WTC11 (cell line): ENCODE measurements at regions not wholly inside any gene's neighbourhood (a gene's known extent, or its start where the extent isn't known, plus 50 kb on each side); places are given as distances from the start of the nearest gene placed in this dataset.

Experiments
- ATAC-seq: fragments of 200-7000 bp; cut with Tn5 transposase; 2 replicates; pipeline ENCODE4 v1.10.0; 2021; ENCODE audit warnings: mild to moderate bottlenecking, moderate library complexity
- CTCF ChIA-PET: fragments of 300-600 bp; sonication (Branson Sonifier 250); formaldehyde crosslinking; loops from one replicate; lab custom pipeline; 2021; ENCODE audit warnings: antibody characterized with exemption; lab: Charles Lee
- POLR2A ChIA-PET: fragments of 350-600 bp; sonication (Branson Sonifier 250); formaldehyde crosslinking; loops from one replicate; lab custom pipeline; 2021; ENCODE audit warnings: antibody characterized with exemption; lab: Charles Lee
- DNase-seq: peaks from one replicate; pipeline ENCODE4 v3.0.0; 2021; ENCODE audit warnings: low spot score
- H3K27ac Mint-ChIP-seq: 2 replicates; pipeline ENCODE4 v1.8.0; 2021; ENCODE audit warnings: mixed read lengths
- H3K27me3 Mint-ChIP-seq: 2 replicates; pipeline ENCODE4 v1.8.0; 2021; ENCODE audit warnings: low read depth, mild to moderate bottlenecking, moderate library complexity, mixed read lengths
- H3K36me3 Mint-ChIP-seq: 2 replicates; pipeline ENCODE4 v1.8.0; 2021; ENCODE audit warnings: mixed read lengths
- H3K4me1 Mint-ChIP-seq: 2 replicates; pipeline ENCODE4 v1.8.0; 2022; ENCODE audit warnings: mixed read lengths
- H3K4me3 Mint-ChIP-seq: 2 replicates; pipeline ENCODE4 v1.8.0; 2021; ENCODE audit warnings: mild to moderate bottlenecking, moderate library complexity, mixed read lengths
- H3K9me3 Mint-ChIP-seq: 2 replicates; pipeline ENCODE4 v1.8.0; 2021; ENCODE audit warnings: mixed read lengths
- ESRRA ChIP-seq: sonication (generic); formaldehyde crosslinking; IDR thresholded peaks from 2 replicates; pipeline ENCODE4 v1.8.1; 2022; ENCODE audit warnings: mild to moderate bottlenecking, missing genetic modification reagents, borderline replicate concordance
- FOXP1 ChIP-seq: sonication (generic); formaldehyde crosslinking; IDR thresholded peaks from 2 replicates; pipeline ENCODE4 v1.8.0; 2022; ENCODE audit warnings: missing genetic modification reagents, mild to moderate bottlenecking, moderate library complexity, borderline replicate concordance
- HMGA2 ChIP-seq: fragments of 250-450 bp; sonication (Bioruptor Pico); IDR thresholded peaks from 2 replicates; pipeline ENCODE4 v1.4.0; 2021; ENCODE audit warnings: mild to moderate bottlenecking, moderate library complexity
- JAZF1 ChIP-seq: fragments of 250-450 bp; sonication (Bioruptor Pico); IDR thresholded peaks from 2 replicates; pipeline ENCODE4 v1.9.0; 2021; ENCODE audit warnings: moderate library complexity, mild to moderate bottlenecking, inconsistent platforms
- JUN ChIP-seq: sonication (generic); formaldehyde crosslinking; IDR thresholded peaks from 2 replicates; pipeline ENCODE4 v1.8.0; 2023; ENCODE audit warnings: mild to moderate bottlenecking, missing genetic modification reagents
- NFATC4 ChIP-seq: fragments of 250-450 bp; sonication (Bioruptor Pico); IDR thresholded peaks from 2 replicates; pipeline ENCODE4 v1.9.0; 2021; ENCODE audit warnings: mild to moderate bottlenecking
- NR2C2 ChIP-seq: sonication (generic); formaldehyde crosslinking; IDR thresholded peaks from 2 replicates; pipeline ENCODE4 v1.8.0; 2022; ENCODE audit warnings: mild to moderate bottlenecking, missing genetic modification reagents
- OVOL2 ChIP-seq: fragments of 250-450 bp; sonication (Bioruptor Pico); IDR thresholded peaks from 2 replicates; pipeline ENCODE4 v1.9.0; 2021; ENCODE audit warnings: mild to moderate bottlenecking, borderline replicate concordance
- RELA ChIP-seq: sonication (generic); formaldehyde crosslinking; IDR thresholded peaks from 2 replicates; pipeline ENCODE4 v1.8.1; 2022; ENCODE audit warnings: missing genetic modification reagents, mild to moderate bottlenecking, borderline replicate concordance
- SMAD3 ChIP-seq: sonication (generic); formaldehyde crosslinking; IDR thresholded peaks from 2 replicates; pipeline ENCODE4 v1.8.0; 2022; ENCODE audit warnings: missing genetic modification reagents, mild to moderate bottlenecking, borderline replicate concordance
- ZNF121 ChIP-seq: sonication (generic); formaldehyde crosslinking; IDR thresholded peaks from 2 replicates; pipeline ENCODE4 v1.8.0; 2023; ENCODE audit warnings: missing genetic modification reagents
- ZNF232 ChIP-seq: sonication (generic); formaldehyde crosslinking; IDR thresholded peaks from 2 replicates; pipeline ENCODE4 v1.8.0; 2022; ENCODE audit warnings: mild to moderate bottlenecking, missing genetic modification reagents
- ZNF317 ChIP-seq: sonication (generic); formaldehyde crosslinking; IDR thresholded peaks from 2 replicates; pipeline ENCODE4 v1.8.1; 2023; ENCODE audit warnings: low read depth, mild to moderate bottlenecking, moderate library complexity, missing genetic modification reagents, borderline replicate concordance
- TF ChIP-seq, protein P1 (sequence below): sonication (generic); formaldehyde crosslinking; IDR thresholded peaks from 2 replicates; pipeline ENCODE4 v1.8.1; 2023; ENCODE audit warnings: mild to moderate bottlenecking, missing genetic modification reagents, borderline replicate concordance
- TF ChIP-seq, protein P2 (sequence below): sonication (generic); formaldehyde crosslinking; IDR thresholded peaks from 2 replicates; pipeline ENCODE4 v1.8.1; 2022; ENCODE audit warnings: mild to moderate bottlenecking, moderate library complexity, missing genetic modification reagents
- TF ChIP-seq, protein P3 (sequence below): sonication (generic); formaldehyde crosslinking; IDR thresholded peaks from 2 replicates; pipeline ENCODE4 v1.8.0; 2023; ENCODE audit warnings: missing genetic modification reagents, mild to moderate bottlenecking, borderline replicate concordance
- TF ChIP-seq, protein P4 (sequence below): sonication (generic); formaldehyde crosslinking; IDR thresholded peaks from 2 replicates; pipeline ENCODE4 v1.8.1; 2022; ENCODE audit warnings: low read depth, mild to moderate bottlenecking, moderate library complexity, missing genetic modification reagents, borderline replicate concordance
- TF ChIP-seq, protein P5 (sequence below): fragments of 250-450 bp; sonication (Bioruptor Pico); IDR thresholded peaks from 2 replicates; pipeline ENCODE4 v1.8.0; 2021; ENCODE audit warnings: mild to moderate bottlenecking

DNA sequence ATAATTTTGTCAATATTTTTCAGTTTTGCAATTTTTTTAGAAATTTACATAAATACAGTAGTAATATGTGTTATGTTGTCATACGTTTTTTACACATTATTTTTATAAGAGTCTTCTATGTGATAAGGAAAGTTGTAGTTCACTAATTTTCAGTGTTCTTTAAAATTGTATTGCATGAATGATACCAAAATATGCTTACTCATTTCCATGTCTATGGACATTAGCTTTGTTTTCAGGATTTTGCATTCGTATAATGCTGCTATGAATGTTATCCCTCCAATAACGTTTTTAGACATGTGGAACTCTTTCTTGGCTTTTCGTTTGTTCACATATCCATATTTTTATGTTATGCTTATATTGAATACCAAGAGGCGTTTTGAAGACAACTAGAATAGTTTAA, 260.0 kb downstream of the ARL4A start (continued):
- TF ChIP-seq, protein P1, sequence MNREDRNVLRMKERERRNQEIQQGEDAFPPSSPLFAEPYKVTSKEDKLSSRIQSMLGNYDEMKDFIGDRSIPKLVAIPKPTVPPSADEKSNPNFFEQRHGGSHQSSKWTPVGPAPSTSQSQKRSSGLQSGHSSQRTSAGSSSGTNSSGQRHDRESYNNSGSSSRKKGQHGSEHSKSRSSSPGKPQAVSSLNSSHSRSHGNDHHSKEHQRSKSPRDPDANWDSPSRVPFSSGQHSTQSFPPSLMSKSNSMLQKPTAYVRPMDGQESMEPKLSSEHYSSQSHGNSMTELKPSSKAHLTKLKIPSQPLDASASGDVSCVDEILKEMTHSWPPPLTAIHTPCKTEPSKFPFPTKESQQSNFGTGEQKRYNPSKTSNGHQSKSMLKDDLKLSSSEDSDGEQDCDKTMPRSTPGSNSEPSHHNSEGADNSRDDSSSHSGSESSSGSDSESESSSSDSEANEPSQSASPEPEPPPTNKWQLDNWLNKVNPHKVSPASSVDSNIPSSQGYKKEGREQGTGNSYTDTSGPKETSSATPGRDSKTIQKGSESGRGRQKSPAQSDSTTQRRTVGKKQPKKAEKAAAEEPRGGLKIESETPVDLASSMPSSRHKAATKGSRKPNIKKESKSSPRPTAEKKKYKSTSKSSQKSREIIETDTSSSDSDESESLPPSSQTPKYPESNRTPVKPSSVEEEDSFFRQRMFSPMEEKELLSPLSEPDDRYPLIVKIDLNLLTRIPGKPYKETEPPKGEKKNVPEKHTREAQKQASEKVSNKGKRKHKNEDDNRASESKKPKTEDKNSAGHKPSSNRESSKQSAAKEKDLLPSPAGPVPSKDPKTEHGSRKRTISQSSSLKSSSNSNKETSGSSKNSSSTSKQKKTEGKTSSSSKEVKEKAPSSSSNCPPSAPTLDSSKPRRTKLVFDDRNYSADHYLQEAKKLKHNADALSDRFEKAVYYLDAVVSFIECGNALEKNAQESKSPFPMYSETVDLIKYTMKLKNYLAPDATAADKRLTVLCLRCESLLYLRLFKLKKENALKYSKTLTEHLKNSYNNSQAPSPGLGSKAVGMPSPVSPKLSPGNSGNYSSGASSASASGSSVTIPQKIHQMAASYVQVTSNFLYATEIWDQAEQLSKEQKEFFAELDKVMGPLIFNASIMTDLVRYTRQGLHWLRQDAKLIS, result no peak
- TF ChIP-seq ZNF317 (CRISPR knock-in tag) (no peak), ESRRA (CRISPR knock-in tag) (no peak), ZNF121 (CRISPR knock-in tag) (no peak), HMGA2 (CRISPR knock-in tag) (no peak), JUN (CRISPR knock-in tag) (no peak)

DNA sequence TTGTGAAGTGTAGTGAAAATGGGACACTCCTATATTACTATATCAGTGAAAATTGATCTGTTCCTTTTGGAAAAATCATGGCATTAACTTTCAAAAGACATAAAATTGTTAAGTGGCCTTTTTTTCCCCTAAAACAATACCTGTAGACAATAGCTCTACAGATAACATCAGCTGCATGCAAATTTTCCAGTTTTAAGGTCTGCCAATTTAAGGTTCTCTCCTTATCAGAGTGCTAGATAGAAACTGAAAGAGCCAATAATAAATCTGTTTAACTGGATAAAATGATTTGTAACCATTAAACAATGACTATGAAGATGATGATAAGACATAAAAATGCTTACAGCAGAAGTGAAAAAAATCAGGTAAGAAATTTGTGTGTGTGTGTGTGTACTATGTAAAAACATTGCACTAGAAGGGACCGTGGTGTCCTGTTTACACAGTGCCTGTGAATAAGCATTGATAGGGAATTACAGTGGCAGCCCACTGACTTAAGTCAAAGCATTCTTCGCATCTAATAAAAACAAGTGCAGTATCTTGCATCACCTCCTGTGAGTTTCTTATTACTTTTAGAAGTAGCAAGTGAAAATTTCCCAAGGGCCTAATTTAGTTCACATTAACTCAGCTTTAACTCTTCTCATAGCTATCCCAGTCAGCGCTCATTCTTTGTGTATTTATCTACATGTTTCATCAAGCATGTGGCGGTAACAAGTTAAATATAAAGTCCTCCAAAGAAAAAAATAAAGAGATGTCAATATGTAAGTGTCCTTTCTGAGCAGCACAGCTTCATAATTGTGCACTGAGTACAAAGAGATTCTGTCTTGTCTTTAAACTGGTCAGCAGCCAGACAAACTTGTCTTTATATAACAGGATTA, 261.9 kb downstream of the ARL4A start:
- Mint-ChIP-seq H3K4me1 (peaks cover 8% of the 10 kb centered on the region), H3K9me3 (peaks cover 4% of the 10 kb centered on the region), H3K27ac (no peak overlapping the region), H3K27me3 (no peaks in the 10 kb centered on the region), H3K4me3 (no peak overlapping the region), H3K36me3 (no peaks in the 10 kb centered on the region)
- POLR2A ChIA-PET, result no interaction called here
- CTCF ChIA-PET, result no interaction called here
- ATAC-seq (no peak), DNase-seq (no peak)
- TF ChIP-seq RELA (CRISPR knock-in tag) (no peak), SMAD3 (CRISPR knock-in tag) (no peak), OVOL2 (CRISPR knock-in tag) (no peak), ZNF232 (no peak), FOXP1 (CRISPR knock-in tag) (no peak), NR2C2 (CRISPR knock-in tag) (no peak), JAZF1 (CRISPR knock-in tag) (no peak), ESRRA (CRISPR knock-in tag) (no peak), NFATC4 (CRISPR knock-in tag) (no peak)
- TF ChIP-seq, protein P2, sequence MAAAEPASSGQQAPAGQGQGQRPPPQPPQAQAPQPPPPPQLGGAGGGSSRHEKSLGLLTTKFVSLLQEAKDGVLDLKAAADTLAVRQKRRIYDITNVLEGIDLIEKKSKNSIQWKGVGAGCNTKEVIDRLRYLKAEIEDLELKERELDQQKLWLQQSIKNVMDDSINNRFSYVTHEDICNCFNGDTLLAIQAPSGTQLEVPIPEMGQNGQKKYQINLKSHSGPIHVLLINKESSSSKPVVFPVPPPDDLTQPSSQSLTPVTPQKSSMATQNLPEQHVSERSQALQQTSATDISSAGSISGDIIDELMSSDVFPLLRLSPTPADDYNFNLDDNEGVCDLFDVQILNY (CRISPR knock-in tag), result no peak
- TF ChIP-seq, protein P3, sequence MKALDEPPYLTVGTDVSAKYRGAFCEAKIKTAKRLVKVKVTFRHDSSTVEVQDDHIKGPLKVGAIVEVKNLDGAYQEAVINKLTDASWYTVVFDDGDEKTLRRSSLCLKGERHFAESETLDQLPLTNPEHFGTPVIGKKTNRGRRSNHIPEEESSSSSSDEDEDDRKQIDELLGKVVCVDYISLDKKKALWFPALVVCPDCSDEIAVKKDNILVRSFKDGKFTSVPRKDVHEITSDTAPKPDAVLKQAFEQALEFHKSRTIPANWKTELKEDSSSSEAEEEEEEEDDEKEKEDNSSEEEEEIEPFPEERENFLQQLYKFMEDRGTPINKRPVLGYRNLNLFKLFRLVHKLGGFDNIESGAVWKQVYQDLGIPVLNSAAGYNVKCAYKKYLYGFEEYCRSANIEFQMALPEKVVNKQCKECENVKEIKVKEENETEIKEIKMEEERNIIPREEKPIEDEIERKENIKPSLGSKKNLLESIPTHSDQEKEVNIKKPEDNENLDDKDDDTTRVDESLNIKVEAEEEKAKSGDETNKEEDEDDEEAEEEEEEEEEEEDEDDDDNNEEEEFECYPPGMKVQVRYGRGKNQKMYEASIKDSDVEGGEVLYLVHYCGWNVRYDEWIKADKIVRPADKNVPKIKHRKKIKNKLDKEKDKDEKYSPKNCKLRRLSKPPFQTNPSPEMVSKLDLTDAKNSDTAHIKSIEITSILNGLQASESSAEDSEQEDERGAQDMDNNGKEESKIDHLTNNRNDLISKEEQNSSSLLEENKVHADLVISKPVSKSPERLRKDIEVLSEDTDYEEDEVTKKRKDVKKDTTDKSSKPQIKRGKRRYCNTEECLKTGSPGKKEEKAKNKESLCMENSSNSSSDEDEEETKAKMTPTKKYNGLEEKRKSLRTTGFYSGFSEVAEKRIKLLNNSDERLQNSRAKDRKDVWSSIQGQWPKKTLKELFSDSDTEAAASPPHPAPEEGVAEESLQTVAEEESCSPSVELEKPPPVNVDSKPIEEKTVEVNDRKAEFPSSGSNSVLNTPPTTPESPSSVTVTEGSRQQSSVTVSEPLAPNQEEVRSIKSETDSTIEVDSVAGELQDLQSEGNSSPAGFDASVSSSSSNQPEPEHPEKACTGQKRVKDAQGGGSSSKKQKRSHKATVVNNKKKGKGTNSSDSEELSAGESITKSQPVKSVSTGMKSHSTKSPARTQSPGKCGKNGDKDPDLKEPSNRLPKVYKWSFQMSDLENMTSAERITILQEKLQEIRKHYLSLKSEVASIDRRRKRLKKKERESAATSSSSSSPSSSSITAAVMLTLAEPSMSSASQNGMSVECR, result no peak
- TF ChIP-seq, protein P4, sequence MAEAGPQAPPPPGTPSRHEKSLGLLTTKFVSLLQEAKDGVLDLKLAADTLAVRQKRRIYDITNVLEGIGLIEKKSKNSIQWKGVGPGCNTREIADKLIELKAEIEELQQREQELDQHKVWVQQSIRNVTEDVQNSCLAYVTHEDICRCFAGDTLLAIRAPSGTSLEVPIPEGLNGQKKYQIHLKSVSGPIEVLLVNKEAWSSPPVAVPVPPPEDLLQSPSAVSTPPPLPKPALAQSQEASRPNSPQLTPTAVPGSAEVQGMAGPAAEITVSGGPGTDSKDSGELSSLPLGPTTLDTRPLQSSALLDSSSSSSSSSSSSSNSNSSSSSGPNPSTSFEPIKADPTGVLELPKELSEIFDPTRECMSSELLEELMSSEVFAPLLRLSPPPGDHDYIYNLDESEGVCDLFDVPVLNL (CRISPR knock-in tag), result no peak
- TF ChIP-seq, protein P5, sequence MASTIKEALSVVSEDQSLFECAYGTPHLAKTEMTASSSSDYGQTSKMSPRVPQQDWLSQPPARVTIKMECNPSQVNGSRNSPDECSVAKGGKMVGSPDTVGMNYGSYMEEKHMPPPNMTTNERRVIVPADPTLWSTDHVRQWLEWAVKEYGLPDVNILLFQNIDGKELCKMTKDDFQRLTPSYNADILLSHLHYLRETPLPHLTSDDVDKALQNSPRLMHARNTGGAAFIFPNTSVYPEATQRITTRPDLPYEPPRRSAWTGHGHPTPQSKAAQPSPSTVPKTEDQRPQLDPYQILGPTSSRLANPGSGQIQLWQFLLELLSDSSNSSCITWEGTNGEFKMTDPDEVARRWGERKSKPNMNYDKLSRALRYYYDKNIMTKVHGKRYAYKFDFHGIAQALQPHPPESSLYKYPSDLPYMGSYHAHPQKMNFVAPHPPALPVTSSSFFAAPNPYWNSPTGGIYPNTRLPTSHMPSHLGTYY (CRISPR knock-in tag), result no peak
